SK-N-SH (cell line): ENCODE measurements at regions not wholly inside any gene's neighbourhood (a gene's known extent, or its start where the extent isn't known, plus 50 kb on each side); places are given as distances from the start of the nearest gene placed in this dataset.

Experiments
- CTCF ChIA-PET: fragments of 300-600, 350-600 bp; formaldehyde crosslinking; extraction: SDS; loops from one replicate; lab custom pipeline; 2021; lab: Yijun Ruan, JAX
- POLR2A ChIA-PET: fragments of 350-600 bp; sonication (Branson Sonifier 250); formaldehyde crosslinking; extraction: SDS; loops from one replicate; lab custom pipeline; 2020; ENCODE audit warnings: antibody characterized with exemption, inconsistent platforms; lab: Yijun Ruan, JAX
- DNase-seq: peaks from one replicate; pipeline ENCODE4 v3.0.0; 2012
- H2AFZ ChIP-seq: fragments of 200-600 bp; sonication (generic); 2 replicates; pipeline ENCODE4 v1.8.1; 2016; ENCODE audit warnings: antibody characterized with exemption, mild to moderate bottlenecking, low read depth
- H3F3A ChIP-seq: fragments of 200-600 bp; sonication (generic); replicated peaks from 2 replicates; pipeline ENCODE3; 2016; ENCODE audit warnings: antibody characterized with exemption, mild to moderate bottlenecking; ENCODE audit not compliant: insufficient read depth
- H3K27ac ChIP-seq, 2 experiments: fragments of 200-500 bp in 1 of 2; fragments of 200-600 bp in 1 of 2; sonication (Bioruptor generic) in 1 of 2; sonication (generic), shearing (Covaris generic) in 1 of 2; 2 replicates each; pipeline versions ENCODE4 v1.5.1 to v1.6.1; 2014 to 2016; ENCODE audit warnings: low read depth in 2 of 2, inconsistent platforms in 1 of 2, low read length in 1 of 2, mild to moderate bottlenecking in 1 of 2, mixed read lengths in 1 of 2
- H3K27me3 ChIP-seq: fragments of 200-600 bp; sonication (generic), shearing (Covaris generic); 2 replicates; pipeline ENCODE4 v1.6.1; 2016; ENCODE audit warnings: mixed run types; ENCODE audit not compliant: insufficient read depth
- H3K36me3 ChIP-seq, 2 experiments: fragments of 200-500 bp in 1 of 2; fragments of 200-600 bp in 1 of 2; sonication (Bioruptor generic) in 1 of 2; sonication (generic) in 1 of 2; replicated peaks in 1 of 2; 2 replicates each; pipeline versions ENCODE3 to v1.5.1; 2014 to 2016; ENCODE audit warnings: low read length in 1 of 2, mild to moderate bottlenecking in 1 of 2; ENCODE audit not compliant: insufficient read depth in 2 of 2, control insufficient read depth in 1 of 2
- H3K4me1 ChIP-seq, 2 experiments: fragments of 200-500 bp in 1 of 2; fragments of 200-600 bp in 1 of 2; sonication (Bioruptor generic) in 1 of 2; sonication (generic), shearing (Covaris generic) in 1 of 2; 2 replicates each; pipeline versions ENCODE4 v1.5.1 to v1.6.1; 2014 to 2016; ENCODE audit warnings: low read depth in 1 of 2, low read length in 1 of 2, mixed run types in 1 of 2; ENCODE audit not compliant: insufficient read depth in 2 of 2, control insufficient read depth in 1 of 2
- H3K4me2 ChIP-seq: fragments of 200-600 bp; sonication (generic), shearing (Covaris generic); 2 replicates; pipeline ENCODE4 v1.6.1; 2017; ENCODE audit warnings: mixed run types
- H3K4me3 ChIP-seq, 2 experiments: fragments of 200-500 bp in 1 of 2; fragments of 200-600 bp in 1 of 2; sonication (Bioruptor generic) in 1 of 2; sonication (generic), shearing (Covaris generic) in 1 of 2; 2 replicates each; pipeline versions ENCODE4 v1.5.1 to v1.8.1; 2014 to 2016; ENCODE audit warnings: low read depth in 2 of 2, inconsistent platforms in 1 of 2, low read length in 1 of 2, mild to moderate bottlenecking in 1 of 2, mixed read lengths in 1 of 2, moderate library complexity in 1 of 2
- H3K79me2 ChIP-seq: fragments of 200-600 bp; sonication (generic); 2 replicates; pipeline ENCODE4 v1.8.1; 2017; ENCODE audit warnings: mild to moderate bottlenecking; ENCODE audit not compliant: insufficient read depth
- H3K9ac ChIP-seq: fragments of 200-600 bp; sonication (generic); 2 replicates; pipeline ENCODE4 v1.6.1; 2017; ENCODE audit warnings: mixed run types
- H3K9me2 ChIP-seq: fragments of 200-600 bp; sonication (generic); 2 replicates; pipeline ENCODE4 v1.6.1; 2017; ENCODE audit warnings: mixed run types
- H3K9me3 ChIP-seq: fragments of 200-600 bp; sonication (generic); 2 replicates; pipeline ENCODE4 v1.6.1; 2017; ENCODE audit warnings: mixed run types, mild to moderate bottlenecking, moderate library complexity
- H4K20me1 ChIP-seq: fragments of 200-600 bp; sonication (generic); 2 replicates; pipeline ENCODE4 v1.6.1; 2017; ENCODE audit warnings: mild to moderate bottlenecking, mixed run types; ENCODE audit not compliant: insufficient read depth
- EP300 ChIP-seq, 2 experiments: IDR thresholded peaks; 2 replicates each; pipeline versions ENCODE4 v1.4.0 to v1.6.1; 2012; ENCODE audit warnings: borderline replicate concordance in 1 of 2, low read depth in 1 of 2, low read length in 1 of 2
- EZH2phosphoT487 ChIP-seq: fragments of 200-600 bp; sonication (generic); IDR thresholded peaks from 2 replicates; pipeline ENCODE4 v1.6.1; 2017; ENCODE audit warnings: low read depth, mixed run types, mild to moderate bottlenecking, antibody characterized with exemption, moderate library complexity, borderline replicate concordance
- FOXJ3 ChIP-seq: sonication (generic); formaldehyde crosslinking; IDR thresholded peaks from 2 replicates; pipeline ENCODE4 v1.5.1; 2020; ENCODE audit warnings: mild to moderate bottlenecking, missing genetic modification reagents
- FOXM1 ChIP-seq: IDR thresholded peaks from 2 replicates; pipeline ENCODE4 v1.4.0; 2012; ENCODE audit warnings: low read depth, mild to moderate bottlenecking
- GATA2 ChIP-seq: sonication (generic); formaldehyde crosslinking; IDR thresholded peaks from 2 replicates; pipeline ENCODE4 v1.5.0; 2020; ENCODE audit warnings: mild to moderate bottlenecking, missing genetic modification reagents
- IRF3 ChIP-seq: fragments of 150-350 bp; IDR thresholded peaks from 2 replicates; pipeline ENCODE4 v1.6.1; 2016; ENCODE audit warnings: mild to moderate bottlenecking, low read depth, low read length
- JUND ChIP-seq: IDR thresholded peaks from 2 replicates; pipeline ENCODE4 v1.4.0; 2012
- MEF2A ChIP-seq: IDR thresholded peaks from 2 replicates; pipeline ENCODE4 v1.4.0; 2012; ENCODE audit warnings: low read depth, borderline replicate concordance
- NRF1 ChIP-seq: IDR thresholded peaks from 2 replicates; pipeline ENCODE4 v1.6.1; 2012; ENCODE audit warnings: low read depth, mild to moderate bottlenecking, low read length
- REST ChIP-seq: IDR thresholded peaks from 2 replicates; pipeline ENCODE4 v1.6.1; 2012; ENCODE audit warnings: mild to moderate bottlenecking, low read depth, low read length, moderate library complexity
- RFX5 ChIP-seq: IDR thresholded peaks from 2 replicates; pipeline ENCODE4 v1.6.1; 2012; ENCODE audit warnings: mild to moderate bottlenecking, improper control_type of control experiment, low read length
- SMC3 ChIP-seq: IDR thresholded peaks from 2 replicates; pipeline ENCODE4 v1.6.1; 2012; ENCODE audit warnings: low read depth, low read length, improper control_type of control experiment
- TCF12 ChIP-seq: IDR thresholded peaks from 2 replicates; pipeline ENCODE4 v1.4.0; 2012
- TEAD4 ChIP-seq: IDR thresholded peaks from 2 replicates; pipeline ENCODE4 v1.4.0; 2012; ENCODE audit warnings: mild to moderate bottlenecking, borderline replicate concordance; ENCODE audit not compliant: insufficient read depth
- WGBS: methylation state at CpG from one replicate; pipeline ENCODE4 v1.1.6; 2017; ENCODE audit warnings: low lambda C conversion rate; 5-methylcytosine and 5-hydroxymethylcytosine counted together

DNA sequence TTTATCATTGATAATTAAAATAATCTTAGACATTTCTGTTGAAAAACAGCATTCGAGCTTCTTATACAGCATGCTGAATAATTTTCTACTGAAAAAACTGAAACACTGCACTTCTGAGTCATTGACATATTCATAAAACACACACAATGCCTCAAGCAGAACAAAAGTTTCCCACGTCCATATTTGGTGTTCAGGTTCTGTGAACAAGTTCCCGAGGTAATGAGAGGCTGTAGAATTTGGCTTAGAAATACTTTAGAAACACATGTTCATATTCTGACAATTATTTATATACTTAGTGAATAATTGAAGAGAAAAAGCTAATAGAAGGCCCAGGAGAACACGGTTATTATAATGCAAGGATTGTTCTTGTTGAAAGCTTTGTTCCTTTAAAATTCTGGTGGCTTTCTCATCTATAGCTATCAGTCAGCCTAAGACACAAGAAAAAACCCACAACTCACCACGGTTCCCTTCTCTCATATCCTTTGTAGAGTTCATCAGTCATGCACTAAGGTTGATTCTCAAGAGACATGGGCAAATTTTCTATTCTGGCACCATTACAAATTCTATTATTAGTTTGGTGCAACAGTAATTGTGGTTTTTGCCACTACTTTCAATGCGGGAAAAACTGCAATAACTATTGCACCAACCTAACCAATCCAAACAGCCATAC, 194.4 kb downstream of the TMX3 start:
- H3K9me2 ChIP-seq, result no peaks in the 10 kb centered on the region
- H4K20me1 ChIP-seq, result no peaks in the 10 kb centered on the region
- TF ChIP-seq TCF12 (no peak), TEAD4 (no peak), EZH2phosphoT487 (no peak), FOXM1 (no peak), RFX5 (no peak), FOXJ3 (CRISPR knock-in tag) (no peak), GATA2 (CRISPR knock-in tag) (no peak), EP300 (IDR thresholded peaks at IDR 0.05; ENCODE audit: borderline replicate concordance in 1 of 2, low read depth in 1 of 2, low read length in 1 of 2) (no peak), SMC3 (no peak), NRF1 (no peak), IRF3 (no peak), REST (no peak), MEF2A (no peak), JUND (no peak)
- CTCF ChIA-PET, result no interaction called here
- peak overlapping the region; percentile 55 for H2AFZ ChIP-seq
- H3K27ac ChIP-seq, result peak overlapping the region in 1 of 2 experiments; percentile 31; a peak in 2 of 4 replicates
- no peak overlapping the region for H3K4me2 ChIP-seq
- peaks cover 0 to 10% of the 10 kb centered on the region in 2 experiments; a peak in 2 of 4 replicates for H3K4me1 ChIP-seq
- no peaks in the 10 kb centered on the region for H3K9me3 ChIP-seq
- H3K27me3 ChIP-seq, result no peaks in the 10 kb centered on the region
- 56% methylated on average over 6 of the region's 6 CpGs for WGBS
- POLR2A ChIA-PET, result no interaction called here
- H3K9ac ChIP-seq, result no peak overlapping the region
- no peaks in the 10 kb centered on the region for H3K79me2 ChIP-seq
- H3K4me3 ChIP-seq, result no peak overlapping the region
- no peaks in the 10 kb centered on the region for H3K36me3 ChIP-seq
- no peaks in the 10 kb centered on the region for H3F3A ChIP-seq
- DNase-seq, result no peak
